BLaER1 treated with 17β-estradiol and CSF1 and Interleukin-3, amounts not matched to agents 10 nM and 100 nM (cell line): ENCODE measurements at regions not wholly inside any gene's neighbourhood (a gene's known extent, or its start where the extent isn't known, plus 50 kb on each side); places are given as distances from the start of the nearest gene placed in this dataset.
A peak's percentile ranks its signal among the peaks of the same experiment; 100 is the strongest.

Source experiments
- H3K27ac ChIP-seq, 11 experiments: shearing (Covaris generic); formaldehyde crosslinking; 2 replicates each; pipeline ENCODE4 v1.8.1; 2022
- H3K27me3 ChIP-seq, 11 experiments: shearing (Covaris generic); formaldehyde crosslinking; 2 replicates each; pipeline ENCODE4 v1.8.1; 2022
- H3K36me3 ChIP-seq, 11 experiments: shearing (Covaris generic); formaldehyde crosslinking; 2 replicates each; pipeline ENCODE4 v1.8.1; 2022
- H3K4me1 ChIP-seq, 10 experiments: shearing (Covaris generic); formaldehyde crosslinking; 2 replicates each; pipeline ENCODE4 v1.8.1; 2022
- H3K4me2 ChIP-seq, 11 experiments: shearing (Covaris generic); formaldehyde crosslinking; 2 replicates each; pipeline ENCODE4 v1.8.1; 2022
- H3K4me3 ChIP-seq, 10 experiments: shearing (Covaris generic); formaldehyde crosslinking; 2 replicates each; pipeline ENCODE4 v1.8.1; 2022
- H3K9ac ChIP-seq, 11 experiments: shearing (Covaris generic); formaldehyde crosslinking; 2 replicates each; pipeline ENCODE4 v1.8.1; 2022
- H3K9me3 ChIP-seq, 11 experiments: shearing (Covaris generic); formaldehyde crosslinking; replicated peaks in 1 of 11; 2 replicates each; pipeline ENCODE4 v1.8.1; 2022
- H4K20me1 ChIP-seq, 11 experiments: shearing (Covaris generic); formaldehyde crosslinking; 2 replicates each; pipeline ENCODE4 v1.8.1; 2022
- Cebpa-rat ChIP-seq, 11 experiments: shearing (Covaris generic); IDR thresholded peaks; 2 replicates each; pipeline ENCODE4 v1.8.1; 2022

GRCh38 chr13:47215736-47216135 is 318.9 kb upstream of the HTR2A start:
- Histone ChIP-seq H3K9me3 (no peaks in the 10 kb centered on the region), H3K4me2 (peak overlapping the region in 4 of 11 experiments; percentile 16 to 32 (median 24); a peak in 6 of 22 replicates), H3K4me3 (no peak overlapping the region), H3K27me3 (no peaks in the 10 kb centered on the region), H3K36me3 (no peaks in the 10 kb centered on the region), H3K9ac (no peak overlapping the region), H3K27ac (peak overlapping the region in 2 of 11 experiments; percentile 33 to 48; a peak in 2 of 22 replicates), H3K4me1 (peaks cover 0 to 12% (median 0%) of the 10 kb centered on the region in 10 experiments; a peak in 7 of 20 replicates), H4K20me1 (no peaks in the 10 kb centered on the region)
- no peak for TF ChIP-seq Cebpa-rat (IDR thresholded peaks at IDR 0.05)

GRCh38 chr13:47213047-47213446 is 316.2 kb upstream of the HTR2A start:
- Histone ChIP-seq H3K4me1 (peaks cover 0 to 12% (median 0%) of the 10 kb centered on the region in 10 experiments; a peak in 7 of 20 replicates), H4K20me1 (no peaks in the 10 kb centered on the region), H3K9me3 (no peaks in the 10 kb centered on the region), H3K4me3 (no peak overlapping the region), H3K27ac (no peak overlapping the region), H3K27me3 (no peaks in the 10 kb centered on the region), H3K36me3 (no peaks in the 10 kb centered on the region), H3K9ac (no peak overlapping the region), H3K4me2 (no peak overlapping the region)
- no peak for TF ChIP-seq Cebpa-rat (IDR thresholded peaks at IDR 0.05)

GRCh38 chr13:47211106-47211505 is 314.3 kb upstream of the HTR2A start:
- no peak for TF ChIP-seq Cebpa-rat (IDR thresholded peaks at IDR 0.05)
- Histone ChIP-seq H3K9ac (no peak overlapping the region), H3K4me2 (no peak overlapping the region), H3K4me3 (no peak overlapping the region), H3K4me1 (peaks cover 0 to 6% (median 0%) of the 10 kb centered on the region in 10 experiments; a peak in 7 of 20 replicates), H3K9me3 (no peaks in the 10 kb centered on the region), H3K27ac (no peak overlapping the region), H3K27me3 (no peaks in the 10 kb centered on the region), H3K36me3 (no peaks in the 10 kb centered on the region), H4K20me1 (no peaks in the 10 kb centered on the region)

GRCh38 chr13:47206111-47206510 is 309.3 kb upstream of the HTR2A start:
- no peak overlapping the region for H3K4me2 ChIP-seq
- no peak overlapping the region for H3K4me3 ChIP-seq
- peaks cover 7 to 16% (median 14%) of the 10 kb centered on the region in 11 experiments; a peak in 19 of 22 replicates for H3K9me3 ChIP-seq
- no peak overlapping the region for H3K27ac ChIP-seq
- no peak overlapping the region for H3K9ac ChIP-seq
- H4K20me1 ChIP-seq = no peaks in the 10 kb centered on the region
- no peaks in the 10 kb centered on the region for H3K4me1 ChIP-seq
- no peak for TF ChIP-seq Cebpa-rat (IDR thresholded peaks at IDR 0.05)
- no peaks in the 10 kb centered on the region for H3K36me3 ChIP-seq
- H3K27me3 ChIP-seq = no peaks in the 10 kb centered on the region

GRCh38 chr13:47190696-47191305 is 293.9 kb upstream of the HTR2A start:
- Histone ChIP-seq H3K27me3 (no peaks in the 10 kb centered on the region), H3K9ac (no peak overlapping the region), H3K4me3 (no peak overlapping the region), H3K4me2 (no peak overlapping the region), H4K20me1 (no peaks in the 10 kb centered on the region), H3K27ac (no peak overlapping the region), H3K36me3 (no peaks in the 10 kb centered on the region), H3K9me3 (no peaks in the 10 kb centered on the region), H3K4me1 (no peaks in the 10 kb centered on the region)
- TF ChIP-seq Cebpa-rat (IDR thresholded peaks at IDR 0.05) = no peak

GRCh38 chr13:47188802-47189201 is 291.9 kb upstream of the HTR2A start:
- no peaks in the 10 kb centered on the region for H3K4me1 ChIP-seq
- no peak overlapping the region for H3K4me3 ChIP-seq
- H3K27ac ChIP-seq = no peak overlapping the region
- no peak overlapping the region for H3K4me2 ChIP-seq
- no peak overlapping the region for H3K9ac ChIP-seq
- no peaks in the 10 kb centered on the region for H3K36me3 ChIP-seq
- H4K20me1 ChIP-seq = no peaks in the 10 kb centered on the region
- H3K27me3 ChIP-seq = no peaks in the 10 kb centered on the region
- TF ChIP-seq Cebpa-rat (IDR thresholded peaks at IDR 0.05) = no peak
- H3K9me3 ChIP-seq = no peaks in the 10 kb centered on the region

GRCh38 chr13:47186471-47186870 is 289.6 kb upstream of the HTR2A start:
- H3K27ac ChIP-seq = no peak overlapping the region
- H4K20me1 ChIP-seq = no peaks in the 10 kb centered on the region
- H3K36me3 ChIP-seq = no peaks in the 10 kb centered on the region
- H3K9me3 ChIP-seq = no peaks in the 10 kb centered on the region
- no peak overlapping the region for H3K9ac ChIP-seq
- no peak overlapping the region for H3K4me3 ChIP-seq
- TF ChIP-seq Cebpa-rat (IDR thresholded peaks at IDR 0.05) = no peak
- no peak overlapping the region for H3K4me2 ChIP-seq
- H3K27me3 ChIP-seq = no peaks in the 10 kb centered on the region
- H3K4me1 ChIP-seq = no peaks in the 10 kb centered on the region

GRCh38 chr13:47184321-47184720 is 287.5 kb upstream of the HTR2A start:
- no peak for TF ChIP-seq Cebpa-rat (IDR thresholded peaks at IDR 0.05)
- Histone ChIP-seq H3K4me3 (no peak overlapping the region), H3K9ac (no peak overlapping the region), H3K36me3 (no peaks in the 10 kb centered on the region), H3K9me3 (no peaks in the 10 kb centered on the region), H3K27ac (no peak overlapping the region), H3K4me1 (no peaks in the 10 kb centered on the region), H3K4me2 (no peak overlapping the region), H3K27me3 (no peaks in the 10 kb centered on the region), H4K20me1 (no peaks in the 10 kb centered on the region)

- Histone ChIP-seq H3K9ac (no peak overlapping the region), H3K4me3 (no peak overlapping the region), H3K4me2 (no peak overlapping the region), H4K20me1 (no peaks in the 10 kb centered on the region), H3K27me3 (no peaks in the 10 kb centered on the region), H3K36me3 (no peaks in the 10 kb centered on the region), H3K4me1 (peaks cover 0 to 18% (median 7%) of the 10 kb centered on the region in 10 experiments; a peak in 10 of 20 replicates), H3K27ac (no peak overlapping the region), H3K9me3 (no peaks in the 10 kb centered on the region)
- TF ChIP-seq Cebpa-rat (IDR thresholded peaks at IDR 0.05) = no peak
These were observed 282.5 kb upstream of the HTR2A start for GRCh38 chr13:47179321-47179720.
